Hepatocyte (in vitro differentiated cells): ENCODE measurements at regions not wholly inside any gene's neighbourhood (a gene's known extent, or its start where the extent isn't known, plus 50 kb on each side); places are given as distances from the start of the nearest gene placed in this dataset.

ENCODE experiments used
- CTCF ChIP-seq: fragments of 200-600 bp; sonication (generic); IDR thresholded peaks from 2 replicates; pipeline ENCODE4 v1.5.1; 2016; ENCODE audit warnings: antibody characterized with exemption, mild to moderate bottlenecking; ENCODE audit not compliant: poor library complexity
- EZH2 ChIP-seq: fragments of 200-600 bp; sonication (generic); IDR thresholded peaks from 2 replicates; pipeline ENCODE4 v1.6.1; 2016; ENCODE audit warnings: antibody characterized with exemption, mild to moderate bottlenecking, borderline replicate concordance

- TF ChIP-seq EZH2 (no peak), CTCF (no peak)
Observed at GRCh38 chr1:66438501-66438900, 95.5 kb upstream of the SGIP1 start.
